ENCODE measurements at regions not wholly inside any gene's neighbourhood (a gene's known extent, or its start where the extent isn't known, plus 50 kb on each side); places are given as distances from the start of the nearest gene placed in this dataset.
A peak's percentile ranks its signal among the peaks of the same experiment; 100 is the strongest.

GRCh38 chr4:123671636-123672404 lies 275.2 kb downstream of the SPRY1 start:
- 0 out of 2 replicates have a peak, but pooled peaks have one; percentile 63 for TF ChIP-seq EZH2phosphoT487 (IDR thresholded peaks at IDR 0.05; ENCODE audit: low read length)
- no peak for TF ChIP-seq CTCF (IDR thresholded peaks at IDR 0.05; ENCODE audit: low read length)
- TF ChIP-seq EZH2 (optimal IDR thresholded peaks at IDR 0.05; ENCODE audit: low read depth, low read length): no peak

Data from MM.1S (cell line).